Endodermal cell (in vitro differentiated cells): ENCODE measurements at regions not wholly inside any gene's neighbourhood (a gene's known extent, or its start where the extent isn't known, plus 50 kb on each side); places are given as distances from the start of the nearest gene placed in this dataset.

Experiments used
- DNase-seq: peaks from one replicate; pipeline ENCODE4 v3.0.0-alpha.2; 2017
- H3K27ac ChIP-seq: 2 replicates; pipeline ENCODE4 v1.5.1; 2013; ENCODE audit warnings: mild to moderate bottlenecking, low read depth, low read length, moderate library complexity
- H3K27me3 ChIP-seq: 2 replicates; pipeline ENCODE4 v1.6.1; 2013; ENCODE audit warnings: mild to moderate bottlenecking, low read length, moderate library complexity; ENCODE audit not compliant: insufficient read depth, control insufficient read depth, poor library complexity, severe bottlenecking
- H3K36me3 ChIP-seq: 2 replicates; pipeline ENCODE4 v1.7.0; 2013; ENCODE audit warnings: mild to moderate bottlenecking, low read length, moderate library complexity; ENCODE audit not compliant: control insufficient read depth, insufficient read depth
- H3K4me1 ChIP-seq: one replicate; pipeline ENCODE4 v1.7.0; 2013; ENCODE audit warnings: low read length; ENCODE audit not compliant: control insufficient read depth, insufficient read depth
- H3K4me3 ChIP-seq: 2 replicates; pipeline ENCODE4 v1.5.1; 2013; ENCODE audit warnings: mild to moderate bottlenecking, low read length, moderate library complexity
- H3K9ac ChIP-seq: 2 replicates; pipeline ENCODE4 v1.6.1; 2013; ENCODE audit warnings: mild to moderate bottlenecking, low read length, moderate library complexity; ENCODE audit not compliant: poor library complexity, severe bottlenecking; ENCODE audit errors: extremely low read depth
- H3K9me3 ChIP-seq: 2 replicates; pipeline ENCODE4 v1.6.1; 2013; ENCODE audit warnings: mild to moderate bottlenecking, low read length, moderate library complexity; ENCODE audit not compliant: control insufficient read depth
- H3K27ac Mint-ChIP-seq: 2 replicates; pipeline ENCODE4 v1.8.0; 2020; ENCODE audit warnings: mixed read lengths
- H3K27me3 Mint-ChIP-seq: 2 replicates; pipeline ENCODE4 v1.8.0; 2021; ENCODE audit warnings: mild to moderate bottlenecking, mixed read lengths; ENCODE audit not compliant: insufficient read depth
- H3K36me3 Mint-ChIP-seq: 2 replicates; pipeline ENCODE4 v1.8.0; 2020; ENCODE audit warnings: low read depth, mixed read lengths
- H3K4me1 Mint-ChIP-seq: 2 replicates; pipeline ENCODE4 v1.8.0; 2020; ENCODE audit warnings: mixed read lengths
- H3K4me3 Mint-ChIP-seq: 2 replicates; pipeline ENCODE4 v1.8.0; 2020; ENCODE audit warnings: mild to moderate bottlenecking, moderate library complexity, mixed read lengths
- H3K9me3 Mint-ChIP-seq: 2 replicates; pipeline ENCODE4 v1.8.0; 2020; ENCODE audit warnings: mild to moderate bottlenecking, mixed read lengths
- CTCF ChIP-seq: fragments of 200-600 bp; sonication (generic); conservative IDR thresholded peaks from 2 replicates; pipeline ENCODE4 v1.5.0; 2021; ENCODE audit warnings: antibody characterized with exemption, mild to moderate bottlenecking
- WGBS, 2 experiments: methylation state at CpG; one replicate each; pipeline versions ENCODE4 v1.1.5 to v1.1.7; 2013; ENCODE audit warnings: missing lambda C conversion rate in 2 of 2, mixed read lengths in 1 of 2; ENCODE audit not compliant: insufficient coverage in 1 of 2, insufficient read length in 1 of 2; 5-methylcytosine and 5-hydroxymethylcytosine counted together

GRCh38 chr9:111197256-111197655 is 132.8 kb downstream of the OR2K2 start:
- Mint-ChIP-seq H3K4me3 (no peak overlapping the region), H3K27ac (no peak overlapping the region), H3K36me3 (no peaks in the 10 kb centered on the region), H3K4me1 (no peaks in the 10 kb centered on the region), H3K9me3 (peaks cover 13% of the 10 kb centered on the region), H3K27me3 (no peaks in the 10 kb centered on the region)
- no peak for DNase-seq
- Histone ChIP-seq H3K27ac (no peak overlapping the region), H3K27me3 (no peaks in the 10 kb centered on the region), H3K9ac (no peak overlapping the region), H3K4me1 (no peaks in the 10 kb centered on the region), H3K4me3 (no peak overlapping the region), H3K36me3 (no peaks in the 10 kb centered on the region), H3K9me3 (peaks cover 13% of the 10 kb centered on the region)
- TF ChIP-seq CTCF = no peak

- H3K9me3 Mint-ChIP-seq = peaks cover 11% of the 10 kb centered on the region
- H3K4me1 ChIP-seq = no peaks in the 10 kb centered on the region
- H3K27ac Mint-ChIP-seq = no peak overlapping the region
- DNase-seq = no peak
- WGBS, 2 experiments = 92 to 95% methylated on average over 2 to 4 of the region's 4 CpGs
- H3K36me3 ChIP-seq = no peaks in the 10 kb centered on the region
- no peaks in the 10 kb centered on the region for H3K36me3 Mint-ChIP-seq
- H3K4me3 ChIP-seq = no peak overlapping the region
- H3K27ac ChIP-seq = no peak overlapping the region
- H3K4me3 Mint-ChIP-seq = no peak overlapping the region
- no peak overlapping the region for H3K9ac ChIP-seq
- peaks cover 13% of the 10 kb centered on the region for H3K9me3 ChIP-seq
- no peak for TF ChIP-seq CTCF
- H3K27me3 Mint-ChIP-seq = no peaks in the 10 kb centered on the region
- no peaks in the 10 kb centered on the region for H3K4me1 Mint-ChIP-seq
- H3K27me3 ChIP-seq = no peaks in the 10 kb centered on the region
Observed at GRCh38 chr9:111195766-111196165, 134.3 kb downstream of the OR2K2 start.

- no peak overlapping the region for H3K4me3 ChIP-seq
- H3K9me3 ChIP-seq = no peaks in the 10 kb centered on the region
- no peaks in the 10 kb centered on the region for H3K36me3 Mint-ChIP-seq
- peaks cover under 1% of the 10 kb centered on the region for H3K9me3 Mint-ChIP-seq
- H3K4me1 ChIP-seq = peaks cover 3% of the 10 kb centered on the region
- H3K36me3 ChIP-seq = no peaks in the 10 kb centered on the region
- no peaks in the 10 kb centered on the region for H3K27me3 ChIP-seq
- no peak overlapping the region for H3K27ac Mint-ChIP-seq
- H3K27me3 Mint-ChIP-seq = no peaks in the 10 kb centered on the region
- TF ChIP-seq CTCF = no peak
- H3K27ac ChIP-seq = no peak overlapping the region
- DNase-seq = no peak
- no peak overlapping the region for H3K4me3 Mint-ChIP-seq
- no peaks in the 10 kb centered on the region for H3K4me1 Mint-ChIP-seq
- H3K9ac ChIP-seq = no peak overlapping the region
Observed at GRCh38 chr9:111193095-111193494, 136.9 kb downstream of the OR2K2 start.
